Neural cell (in vitro differentiated cells): ENCODE measurements at regions not wholly inside any gene's neighbourhood (a gene's known extent, or its start where the extent isn't known, plus 50 kb on each side); places are given as distances from the start of the nearest gene placed in this dataset.

Experiments used
- H2AFZ ChIP-seq: fragments of 200-600, 300-800 bp; sonication (generic), shearing (Covaris generic); 2 replicates; pipeline ENCODE4 v1.6.0; 2014; ENCODE audit warnings: low read depth, mild to moderate bottlenecking, antibody characterized with exemption, low read length, moderate library complexity
- H3F3A ChIP-seq: fragments of 200-600 bp; shearing (Covaris generic); 2 replicates; pipeline ENCODE4 v1.6.1; 2016; ENCODE audit warnings: mild to moderate bottlenecking, moderate library complexity, mixed read lengths, antibody characterized with exemption, low read length; ENCODE audit not compliant: insufficient read depth, poor library complexity, severe bottlenecking
- H3K27ac ChIP-seq: fragments of 200-600, 300-800 bp; sonication (generic), shearing (Covaris generic); 2 replicates; pipeline ENCODE4 v1.5.1; 2014; ENCODE audit warnings: mild to moderate bottlenecking, low read length, moderate library complexity
- H3K27me3 ChIP-seq: fragments of 300-800, 200-600 bp; sonication (generic), shearing (Covaris generic); 2 replicates; pipeline ENCODE4 v1.6.0; 2014; ENCODE audit warnings: mild to moderate bottlenecking, low read depth, low read length, moderate library complexity; ENCODE audit not compliant: insufficient read depth
- H3K36me3 ChIP-seq: fragments of 300-800, 200-600 bp; sonication (generic), shearing (Covaris generic); 2 replicates; pipeline ENCODE4 v1.5.1; 2014; ENCODE audit warnings: mild to moderate bottlenecking, antibody characterized with exemption, low read length, moderate library complexity; ENCODE audit not compliant: insufficient read depth
- H3K4me2 ChIP-seq: fragments of 300-800, 200-600 bp; sonication (generic), shearing (Covaris generic); 2 replicates; pipeline ENCODE4 v1.6.0; 2014; ENCODE audit warnings: mild to moderate bottlenecking, low read length
- H3K4me3 ChIP-seq: fragments of 300-800, 200-600 bp; sonication (generic), shearing (Covaris generic); 2 replicates; pipeline ENCODE4 v1.5.1; 2014; ENCODE audit warnings: mild to moderate bottlenecking, low read length, moderate library complexity
- H3K79me2 ChIP-seq: fragments of 200-600 bp; shearing (Covaris generic); replicated peaks from 2 replicates; pipeline ENCODE4 v1.6.0; 2014; ENCODE audit warnings: mild to moderate bottlenecking, low read length, moderate library complexity; ENCODE audit not compliant: insufficient read depth
- H3K9ac ChIP-seq: fragments of 300-800, 200-600 bp; sonication (generic), shearing (Covaris generic); 2 replicates; pipeline ENCODE4 v1.6.1; 2016; ENCODE audit warnings: mild to moderate bottlenecking, low read length, mixed read lengths
- H3K9me2 ChIP-seq: fragments of 200-600 bp; shearing (Covaris generic); 2 replicates; pipeline ENCODE4 v1.6.1; 2016; ENCODE audit warnings: mild to moderate bottlenecking, low read length, mixed read lengths; ENCODE audit not compliant: insufficient read depth
- H3K9me3 ChIP-seq: fragments of 200-600, 300-800 bp; sonication (generic), shearing (Covaris generic); 2 replicates; pipeline ENCODE4 v1.6.1; 2016; ENCODE audit warnings: mild to moderate bottlenecking, mixed run types, low read length, moderate library complexity, mixed read lengths
- H4K20me1 ChIP-seq: fragments of 200-600 bp; shearing (Covaris generic); 2 replicates; pipeline ENCODE4 v1.6.1; 2016; ENCODE audit warnings: mild to moderate bottlenecking, mixed run types; ENCODE audit not compliant: insufficient read depth
- EP300 ChIP-seq: fragments of 450-650 bp; conservative IDR thresholded peaks from 2 replicates; pipeline ENCODE4 v1.6.1; 2014; ENCODE audit warnings: antibody characterized with exemption, mild to moderate bottlenecking, moderate library complexity; ENCODE audit not compliant: poor library complexity, severe bottlenecking
- EZH2 ChIP-seq: fragments of 200-600, 300-800 bp; shearing (Covaris generic), sonication (generic); IDR thresholded peaks from 2 replicates; pipeline ENCODE4 v1.6.1; 2014; ENCODE audit warnings: antibody characterized with exemption, low read length, borderline replicate concordance, mild to moderate bottlenecking; ENCODE audit not compliant: insufficient read depth, poor library complexity, severe bottlenecking
- MXI1 ChIP-seq: fragments of 450-650 bp; conservative IDR thresholded peaks from 2 replicates; pipeline ENCODE4 v1.6.1; 2014; ENCODE audit warnings: antibody characterized with exemption, mild to moderate bottlenecking; ENCODE audit not compliant: poor library complexity, severe bottlenecking
- POLR2AphosphoS5 ChIP-seq: IDR thresholded peaks from 2 replicates; pipeline ENCODE4 v1.6.1; 2012
- RAD21 ChIP-seq: fragments of 450-650 bp; conservative IDR thresholded peaks from 2 replicates; pipeline ENCODE4 v1.6.1; 2014; ENCODE audit warnings: antibody characterized with exemption, mild to moderate bottlenecking, moderate library complexity
- SMC3 ChIP-seq: fragments of 450-650 bp; conservative IDR thresholded peaks from 2 replicates; pipeline ENCODE4 v1.6.1; 2014; ENCODE audit warnings: antibody characterized with exemption, mild to moderate bottlenecking, moderate library complexity; ENCODE audit not compliant: poor library complexity
- TAF1 ChIP-seq: IDR thresholded peaks from 2 replicates; pipeline ENCODE4 v1.6.1; 2012; ENCODE audit warnings: low read depth
- TF ChIP-seq, protein P1 (sequence below): fragments of 450-650 bp; IDR thresholded peaks from 2 replicates; pipeline ENCODE4 v1.5.1; 2014; ENCODE audit warnings: antibody characterized with exemption, mild to moderate bottlenecking, moderate library complexity; ENCODE audit not compliant: poor library complexity, severe bottlenecking
- TF ChIP-seq, protein P2 (sequence below): IDR thresholded peaks from 2 replicates; pipeline ENCODE4 v1.6.1; 2012; ENCODE audit warnings: borderline replicate concordance

DNA sequence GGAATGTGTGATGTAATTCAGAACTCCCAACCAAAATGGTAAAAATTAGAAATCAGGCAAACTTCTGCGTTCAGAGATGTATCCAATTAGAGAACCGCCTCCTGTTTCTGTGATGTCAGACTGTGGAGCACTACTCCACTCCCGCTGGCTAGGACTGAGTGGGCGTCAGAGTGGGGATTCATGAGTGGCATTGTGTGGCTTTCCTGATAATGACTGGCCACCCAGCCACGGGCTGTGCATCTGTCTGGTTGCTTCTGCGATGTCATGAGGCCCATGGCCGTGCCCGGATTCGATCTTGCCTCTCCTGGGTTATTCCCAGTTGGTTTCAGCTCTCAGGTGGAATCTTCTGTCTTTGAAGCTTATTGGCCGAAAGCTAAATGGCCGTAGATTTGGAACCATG lies 87.1 kb upstream of the KCNA1 start:
- TF ChIP-seq, protein P1, sequence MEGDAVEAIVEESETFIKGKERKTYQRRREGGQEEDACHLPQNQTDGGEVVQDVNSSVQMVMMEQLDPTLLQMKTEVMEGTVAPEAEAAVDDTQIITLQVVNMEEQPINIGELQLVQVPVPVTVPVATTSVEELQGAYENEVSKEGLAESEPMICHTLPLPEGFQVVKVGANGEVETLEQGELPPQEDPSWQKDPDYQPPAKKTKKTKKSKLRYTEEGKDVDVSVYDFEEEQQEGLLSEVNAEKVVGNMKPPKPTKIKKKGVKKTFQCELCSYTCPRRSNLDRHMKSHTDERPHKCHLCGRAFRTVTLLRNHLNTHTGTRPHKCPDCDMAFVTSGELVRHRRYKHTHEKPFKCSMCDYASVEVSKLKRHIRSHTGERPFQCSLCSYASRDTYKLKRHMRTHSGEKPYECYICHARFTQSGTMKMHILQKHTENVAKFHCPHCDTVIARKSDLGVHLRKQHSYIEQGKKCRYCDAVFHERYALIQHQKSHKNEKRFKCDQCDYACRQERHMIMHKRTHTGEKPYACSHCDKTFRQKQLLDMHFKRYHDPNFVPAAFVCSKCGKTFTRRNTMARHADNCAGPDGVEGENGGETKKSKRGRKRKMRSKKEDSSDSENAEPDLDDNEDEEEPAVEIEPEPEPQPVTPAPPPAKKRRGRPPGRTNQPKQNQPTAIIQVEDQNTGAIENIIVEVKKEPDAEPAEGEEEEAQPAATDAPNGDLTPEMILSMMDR, result no peak
- TF ChIP-seq TAF1 (no peak), RAD21 (no peak), POLR2AphosphoS5 (no peak), EZH2 (no peak), EP300 (no peak), MXI1 (no peak), SMC3 (no peak)
- TF ChIP-seq, protein P2, sequence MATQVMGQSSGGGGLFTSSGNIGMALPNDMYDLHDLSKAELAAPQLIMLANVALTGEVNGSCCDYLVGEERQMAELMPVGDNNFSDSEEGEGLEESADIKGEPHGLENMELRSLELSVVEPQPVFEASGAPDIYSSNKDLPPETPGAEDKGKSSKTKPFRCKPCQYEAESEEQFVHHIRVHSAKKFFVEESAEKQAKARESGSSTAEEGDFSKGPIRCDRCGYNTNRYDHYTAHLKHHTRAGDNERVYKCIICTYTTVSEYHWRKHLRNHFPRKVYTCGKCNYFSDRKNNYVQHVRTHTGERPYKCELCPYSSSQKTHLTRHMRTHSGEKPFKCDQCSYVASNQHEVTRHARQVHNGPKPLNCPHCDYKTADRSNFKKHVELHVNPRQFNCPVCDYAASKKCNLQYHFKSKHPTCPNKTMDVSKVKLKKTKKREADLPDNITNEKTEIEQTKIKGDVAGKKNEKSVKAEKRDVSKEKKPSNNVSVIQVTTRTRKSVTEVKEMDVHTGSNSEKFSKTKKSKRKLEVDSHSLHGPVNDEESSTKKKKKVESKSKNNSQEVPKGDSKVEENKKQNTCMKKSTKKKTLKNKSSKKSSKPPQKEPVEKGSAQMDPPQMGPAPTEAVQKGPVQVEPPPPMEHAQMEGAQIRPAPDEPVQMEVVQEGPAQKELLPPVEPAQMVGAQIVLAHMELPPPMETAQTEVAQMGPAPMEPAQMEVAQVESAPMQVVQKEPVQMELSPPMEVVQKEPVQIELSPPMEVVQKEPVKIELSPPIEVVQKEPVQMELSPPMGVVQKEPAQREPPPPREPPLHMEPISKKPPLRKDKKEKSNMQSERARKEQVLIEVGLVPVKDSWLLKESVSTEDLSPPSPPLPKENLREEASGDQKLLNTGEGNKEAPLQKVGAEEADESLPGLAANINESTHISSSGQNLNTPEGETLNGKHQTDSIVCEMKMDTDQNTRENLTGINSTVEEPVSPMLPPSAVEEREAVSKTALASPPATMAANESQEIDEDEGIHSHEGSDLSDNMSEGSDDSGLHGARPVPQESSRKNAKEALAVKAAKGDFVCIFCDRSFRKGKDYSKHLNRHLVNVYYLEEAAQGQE, result no peak
- Histone ChIP-seq H3K9me3 (no peaks in the 10 kb centered on the region), H3K4me3 (no peak overlapping the region), H3K27me3 (no peaks in the 10 kb centered on the region), H3K36me3 (no peaks in the 10 kb centered on the region), H3K4me2 (no peak overlapping the region), H4K20me1 (no peaks in the 10 kb centered on the region), H3K27ac (no peak overlapping the region), H2AFZ (no peak overlapping the region), H3K79me2 (peaks cover 16% of the 10 kb centered on the region), H3F3A (peaks cover 6% of the 10 kb centered on the region), H3K9me2 (no peaks in the 10 kb centered on the region), H3K9ac (no peak overlapping the region)

DNA sequence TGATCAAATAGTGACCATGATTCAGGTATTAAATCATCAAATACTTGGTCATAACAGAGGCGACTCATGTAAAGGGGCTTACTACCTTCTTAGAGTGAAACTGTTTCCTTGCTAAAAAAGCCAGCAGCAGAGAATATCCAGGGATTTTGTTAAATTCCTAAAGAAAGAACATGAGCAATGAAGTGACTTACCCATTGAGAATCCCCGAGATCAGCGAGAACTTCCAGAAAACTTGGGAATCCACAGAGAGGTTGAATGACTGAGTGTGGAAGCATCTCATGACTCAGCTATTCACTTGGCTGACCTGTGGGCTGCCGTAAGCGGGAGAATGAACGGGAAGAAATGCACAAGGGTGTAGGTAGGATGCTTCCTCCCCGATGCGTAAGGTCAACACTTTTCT lies 85.3 kb upstream of the KCNA1 start:
- no peak overlapping the region for H3K4me3 ChIP-seq
- H3K9me2 ChIP-seq, result no peaks in the 10 kb centered on the region
- no peaks in the 10 kb centered on the region for H3K36me3 ChIP-seq
- no peak overlapping the region for H2AFZ ChIP-seq
- no peak overlapping the region for H3K9ac ChIP-seq
- no peaks in the 10 kb centered on the region for H3K27me3 ChIP-seq
- peaks cover 14% of the 10 kb centered on the region for H3K79me2 ChIP-seq
- H3K27ac ChIP-seq, result no peak overlapping the region
- H3F3A ChIP-seq, result no peaks in the 10 kb centered on the region
- no peaks in the 10 kb centered on the region for H3K9me3 ChIP-seq
- TF ChIP-seq RAD21 (no peak), EZH2 (no peak), SMC3 (no peak), MXI1 (no peak), EP300 (no peak), POLR2AphosphoS5 (no peak), TAF1 (no peak)
- TF ChIP-seq, protein P2, result no peak
- TF ChIP-seq, protein P1, result no peak
- H3K4me2 ChIP-seq, result no peak overlapping the region
- H4K20me1 ChIP-seq, result no peaks in the 10 kb centered on the region
